Hepatocyte (in vitro differentiated cells): ENCODE measurements at regions not wholly inside any gene's neighbourhood (a gene's known extent, or its start where the extent isn't known, plus 50 kb on each side); places are given as distances from the start of the nearest gene placed in this dataset.
"Not testable (repeated sequence)": the region's sequence is repeated elsewhere in the genome, so short reads cannot be mapped to it uniquely, and the experiment has no call there.

Source experiments
- CTCF ChIP-seq: fragments of 200-600 bp; sonication (generic); IDR thresholded peaks from 2 replicates; pipeline ENCODE4 v1.5.1; 2016; ENCODE audit warnings: antibody characterized with exemption, mild to moderate bottlenecking; ENCODE audit not compliant: poor library complexity
- EZH2phosphoT487 ChIP-seq: fragments of 200-600 bp; sonication (generic); IDR thresholded peaks from one replicate; pipeline ENCODE4 v1.6.1; 2018; ENCODE audit warnings: antibody characterized with exemption, mild to moderate bottlenecking, low read depth, moderate library complexity; ENCODE audit not compliant: unreplicated experiment, severe bottlenecking

GRCh38 chr9:64468943-64469342 lies 816.1 kb downstream of the FOXD4L5 start:
- not testable (repeated sequence) for TF ChIP-seq CTCF, EZH2phosphoT487
